ENCODE measurements at regions not wholly inside any gene's neighbourhood (a gene's known extent, or its start where the extent isn't known, plus 50 kb on each side); places are given as distances from the start of the nearest gene placed in this dataset.

GRCh38 chr9:12162181-12162815 is 530.9 kb upstream of the TYRP1 start:
- no peak for TF ChIP-seq SIN3A (IDR thresholded peaks at IDR 0.05; ENCODE audit: borderline replicate concordance, insufficient read depth, low read length)
- TF ChIP-seq REST (IDR thresholded peaks at IDR 0.05; ENCODE audit: insufficient read depth in 1 of 2, low read depth in 2 of 2, low read length in 2 of 2): no peak
- TF ChIP-seq FOXP2 (optimal IDR thresholded peaks at IDR 0.05; ENCODE audit: borderline replicate concordance, extremely low read depth, extremely low read length, insufficient read depth): no peak

GRCh38 chr9:12163723-12164458 is 529.3 kb upstream of the TYRP1 start:
- TF ChIP-seq POLR2AphosphoS5 (IDR thresholded peaks at IDR 0.05; ENCODE audit: low read depth, low read length): no peak
- TF ChIP-seq SIN3A (IDR thresholded peaks at IDR 0.05; ENCODE audit: borderline replicate concordance, insufficient read depth, low read length): no peak
- no peak for TF ChIP-seq FOXP2 (optimal IDR thresholded peaks at IDR 0.05; ENCODE audit: borderline replicate concordance, extremely low read depth, extremely low read length, insufficient read depth)
- TF ChIP-seq TAF1 (IDR thresholded peaks at IDR 0.05; ENCODE audit: borderline replicate concordance, insufficient read depth, low read length): no peak
- no peak for TF ChIP-seq REST (IDR thresholded peaks at IDR 0.05; ENCODE audit: insufficient read depth in 1 of 2, low read depth in 2 of 2, low read length in 2 of 2)

GRCh38 chr9:12166518-12166917 is 526.7 kb upstream of the TYRP1 start:
- TF ChIP-seq POLR2AphosphoS5 (IDR thresholded peaks at IDR 0.05; ENCODE audit: low read depth, low read length) (no peak), FOXP2 (optimal IDR thresholded peaks at IDR 0.05; ENCODE audit: borderline replicate concordance, extremely low read depth, extremely low read length, insufficient read depth) (no peak)

- TF ChIP-seq TAF1 (IDR thresholded peaks at IDR 0.05; ENCODE audit: borderline replicate concordance, insufficient read depth, low read length) (no peak), REST (IDR thresholded peaks at IDR 0.05; ENCODE audit: insufficient read depth in 1 of 2, low read depth in 2 of 2, low read length in 2 of 2) (no peak), FOXP2 (optimal IDR thresholded peaks at IDR 0.05; ENCODE audit: borderline replicate concordance, extremely low read depth, extremely low read length, insufficient read depth) (no peak)
Measured at GRCh38 chr9:12170456-12170855, 522.7 kb upstream of the TYRP1 start.

- no peak for TF ChIP-seq REST (IDR thresholded peaks at IDR 0.05; ENCODE audit: insufficient read depth in 1 of 2, low read depth in 2 of 2, low read length in 2 of 2)
Measured at GRCh38 chr9:12178634-12179033, 514.6 kb upstream of the TYRP1 start.

Measured in PFSK-1 (cell line).